Activated CD4-positive, alpha-beta T cell treated with anti-CD3 and anti-CD28 coated beads, Interleukin-2, Interleukin-4, amounts not matched to agents 100 ng/mL and 50 ng/mL, durations not matched to agents 16 hours and 8 hours (primary cell): ENCODE measurements at regions not wholly inside any gene's neighbourhood (a gene's known extent, or its start where the extent isn't known, plus 50 kb on each side); places are given as distances from the start of the nearest gene placed in this dataset.
"Not testable (repeated sequence)": the region's sequence is repeated elsewhere in the genome, so short reads cannot be mapped to it uniquely, and the experiment has no call there.

Experiments
- DNase-seq: peaks from one replicate; pipeline ENCODE4 v3.0.0-alpha.2; 2020; ENCODE audit warnings: low spot score

GRCh38 chr7:25665903-25666670 lies 437.8 kb upstream of the NPVF start:
- DNase-seq: no peak

GRCh38 chr7:25666671-25667060 lies 438.4 kb upstream of the NPVF start:
- no peak for DNase-seq

GRCh38 chr7:25669281-25669781 lies 441.0 kb upstream of the NPVF start:
- DNase-seq: no peak

GRCh38 chr7:25669961-25670841 lies 441.9 kb upstream of the NPVF start:
- no peak for DNase-seq

GRCh38 chr7:25671111-25671510 lies 442.8 kb upstream of the NPVF start:
- DNase-seq: no peak

- no peak for DNase-seq
Measured at GRCh38 chr7:25672496-25672895, 444.2 kb upstream of the NPVF start.

GRCh38 chr7:25675789-25676474 lies 447.6 kb upstream of the NPVF start:
- DNase-seq: no peak

- no peak for DNase-seq
Measured at GRCh38 chr7:25677595-25677994, 449.3 kb upstream of the NPVF start.

- no peak for DNase-seq
Measured at GRCh38 chr7:25678215-25678614, 449.9 kb upstream of the NPVF start.

GRCh38 chr7:25680636-25681035 lies 452.4 kb upstream of the NPVF start:
- no peak for DNase-seq

- no peak for DNase-seq
Measured at GRCh38 chr7:25684360-25684759, 456.1 kb upstream of the NPVF start.

- DNase-seq: no peak
Measured at GRCh38 chr7:25686493-25686892, 458.2 kb upstream of the NPVF start.

GRCh38 chr7:25694211-25694610 lies 457.8 kb upstream of the NFE2L3 start:
- no peak for DNase-seq

GRCh38 chr7:25694699-25695098 lies 457.3 kb upstream of the NFE2L3 start:
- DNase-seq: no peak

- no peak for DNase-seq
Measured at GRCh38 chr7:25696571-25696970, 455.4 kb upstream of the NFE2L3 start.

GRCh38 chr7:25698451-25699113 lies 453.4 kb upstream of the NFE2L3 start:
- DNase-seq: no peak

GRCh38 chr7:25700141-25700540 lies 451.9 kb upstream of the NFE2L3 start:
- not testable (repeated sequence) for DNase-seq

GRCh38 chr7:25704413-25704812 lies 447.6 kb upstream of the NFE2L3 start:
- DNase-seq: no peak

GRCh38 chr7:25706764-25707163 lies 445.2 kb upstream of the NFE2L3 start:
- DNase-seq: no peak

GRCh38 chr7:25707768-25708620 lies 444.0 kb upstream of the NFE2L3 start:
- DNase-seq: no peak

- DNase-seq: no peak
Measured at GRCh38 chr7:25710959-25711358, 441.0 kb upstream of the NFE2L3 start.
